Smooth muscle cell (in vitro differentiated cells): ENCODE measurements at regions not wholly inside any gene's neighbourhood (a gene's known extent, or its start where the extent isn't known, plus 50 kb on each side); places are given as distances from the start of the nearest gene placed in this dataset.

ENCODE experiments used
- DNase-seq: peaks from one replicate; lab custom pipeline; 2025; ENCODE audit not compliant: unreplicated experiment; lab: John Stamatoyannopoulos, UW
- H2AFZ ChIP-seq: fragments of 200-600 bp; sonication (generic); 2 replicates; pipeline ENCODE4 v1.6.0; 2016; ENCODE audit warnings: antibody characterized with exemption, low read depth, mild to moderate bottlenecking
- H3F3A ChIP-seq: fragments of 200-600 bp; sonication (generic); 2 replicates; pipeline ENCODE4 v1.6.0; 2017; ENCODE audit warnings: antibody characterized with exemption, low read depth
- H3K27ac ChIP-seq: fragments of 200-600 bp; sonication (generic); 2 replicates; pipeline ENCODE4 v1.5.1; 2016; ENCODE audit warnings: low read depth, mild to moderate bottlenecking
- H3K27me3 ChIP-seq: fragments of 200-600 bp; sonication (generic); 2 replicates; pipeline ENCODE4 v1.6.1; 2016; ENCODE audit warnings: low read depth, mild to moderate bottlenecking
- H3K36me3 ChIP-seq: fragments of 200-600 bp; sonication (generic); 2 replicates; pipeline ENCODE4 v1.5.1; 2016; ENCODE audit warnings: low read depth
- H3K4me1 ChIP-seq: fragments of 200-600 bp; sonication (generic); 2 replicates; pipeline ENCODE4 v1.5.1; 2016; ENCODE audit warnings: low read depth
- H3K4me2 ChIP-seq: fragments of 200-600 bp; sonication (generic); 2 replicates; pipeline ENCODE4 v1.6.0; 2016; ENCODE audit warnings: mild to moderate bottlenecking
- H3K4me3 ChIP-seq: fragments of 200-600 bp; sonication (generic); 2 replicates; pipeline ENCODE4 v1.5.1; 2016; ENCODE audit warnings: mild to moderate bottlenecking
- H3K79me2 ChIP-seq: fragments of 200-600 bp; sonication (generic); 2 replicates; pipeline ENCODE4 v1.6.0; 2016; ENCODE audit warnings: low read depth, mild to moderate bottlenecking
- H3K9ac ChIP-seq: fragments of 200-600 bp; sonication (generic); 2 replicates; pipeline ENCODE4 v1.6.0; 2016; ENCODE audit warnings: low read depth
- H3K9me3 ChIP-seq: fragments of 200-600 bp; sonication (generic); replicated peaks from 2 replicates; pipeline ENCODE4 v1.5.1; 2016; ENCODE audit warnings: low read depth
- H4K20me1 ChIP-seq: fragments of 200-600 bp; sonication (generic); 2 replicates; pipeline ENCODE4 v1.6.0; 2016; ENCODE audit warnings: low read depth
- CTCF ChIP-seq: fragments of 200-600 bp; sonication (generic); IDR thresholded peaks from 2 replicates; pipeline ENCODE4 v1.5.1; 2017; ENCODE audit warnings: borderline replicate concordance, mild to moderate bottlenecking, antibody characterized with exemption; ENCODE audit not compliant: insufficient read depth, poor library complexity, severe bottlenecking
- WGBS: methylation state at CpG from one replicate; pipeline ENCODE4 v1.1.7; 2016; ENCODE audit warnings: low lambda C conversion rate; 5-methylcytosine and 5-hydroxymethylcytosine counted together

- no peak for DNase-seq
- Histone ChIP-seq H3K27me3 (peaks cover 8% of the 10 kb centered on the region), H3F3A (no peaks in the 10 kb centered on the region), H3K27ac (no peak overlapping the region), H3K9me3 (no peaks in the 10 kb centered on the region), H3K9ac (no peak overlapping the region), H2AFZ (no peak overlapping the region), H3K4me3 (no peak overlapping the region), H3K4me2 (no peak overlapping the region), H3K4me1 (no peaks in the 10 kb centered on the region), H3K79me2 (no peaks in the 10 kb centered on the region), H3K36me3 (no peaks in the 10 kb centered on the region), H4K20me1 (no peaks in the 10 kb centered on the region)
- WGBS: 6% methylated on average over 2 of the region's 2 CpGs
- peak; percentile 74 for TF ChIP-seq CTCF
Measured at GRCh38 chr12:22856178-22856577, 231.2 kb downstream of the ETNK1 start.

GRCh38 chr12:22858849-22859570, 234.0 kb downstream of the ETNK1 start:
- no peaks in the 10 kb centered on the region for H4K20me1 ChIP-seq
- no peak overlapping the region for H3K9ac ChIP-seq
- H3K79me2 ChIP-seq: no peaks in the 10 kb centered on the region
- DNase-seq: no peak
- H3K4me3 ChIP-seq: no peak overlapping the region
- no peaks in the 10 kb centered on the region for H3K9me3 ChIP-seq
- 72% methylated on average over 9 of the region's 9 CpGs for WGBS
- H3K4me1 ChIP-seq: no peaks in the 10 kb centered on the region
- no peak for TF ChIP-seq CTCF
- peaks cover 8% of the 10 kb centered on the region for H3K27me3 ChIP-seq
- no peaks in the 10 kb centered on the region for H3F3A ChIP-seq
- no peaks in the 10 kb centered on the region for H3K36me3 ChIP-seq
- no peak overlapping the region for H2AFZ ChIP-seq
- no peak overlapping the region for H3K27ac ChIP-seq
- H3K4me2 ChIP-seq: no peak overlapping the region

- Histone ChIP-seq H3K9ac (no peak overlapping the region), H3K9me3 (no peaks in the 10 kb centered on the region), H4K20me1 (no peaks in the 10 kb centered on the region), H3K4me2 (no peak overlapping the region), H3K27me3 (no peaks in the 10 kb centered on the region), H3K4me3 (no peak overlapping the region), H3K27ac (no peak overlapping the region), H3K4me1 (no peaks in the 10 kb centered on the region), H3K36me3 (no peaks in the 10 kb centered on the region), H3K79me2 (no peaks in the 10 kb centered on the region), H3F3A (no peaks in the 10 kb centered on the region), H2AFZ (no peak overlapping the region)
- DNase-seq: no peak
- 78% methylated on average over 3 of the region's 3 CpGs for WGBS
- TF ChIP-seq CTCF: no peak
Measured at GRCh38 chr12:22860926-22861325, 236.0 kb downstream of the ETNK1 start.

GRCh38 chr12:22865822-22866221, 240.9 kb downstream of the ETNK1 start:
- Histone ChIP-seq H3K36me3 (no peaks in the 10 kb centered on the region), H3K9ac (no peak overlapping the region), H2AFZ (no peak overlapping the region), H3K9me3 (no peaks in the 10 kb centered on the region), H3K4me3 (no peak overlapping the region), H3K27me3 (no peaks in the 10 kb centered on the region), H3F3A (no peaks in the 10 kb centered on the region), H3K4me2 (no peak overlapping the region), H4K20me1 (no peaks in the 10 kb centered on the region), H3K4me1 (no peaks in the 10 kb centered on the region), H3K79me2 (no peaks in the 10 kb centered on the region), H3K27ac (no peak overlapping the region)
- DNase-seq: no peak
- TF ChIP-seq CTCF: no peak
- WGBS: 88% methylated on average over 6 of the region's 6 CpGs
